NCI-H748 (cell line): ENCODE measurements at regions not wholly inside any gene's neighbourhood (a gene's known extent, or its start where the extent isn't known, plus 50 kb on each side); places are given as distances from the start of the nearest gene placed in this dataset.

Experiments used
- DNase-seq: peaks from one replicate; lab custom pipeline; 2025; ENCODE audit not compliant: unreplicated experiment; lab: John Stamatoyannopoulos, UW

- DNase-seq, result no peak
Measured at GRCh38 chr13:111844222-111844671, 222.7 kb upstream of the SOX1 start.

DNA sequence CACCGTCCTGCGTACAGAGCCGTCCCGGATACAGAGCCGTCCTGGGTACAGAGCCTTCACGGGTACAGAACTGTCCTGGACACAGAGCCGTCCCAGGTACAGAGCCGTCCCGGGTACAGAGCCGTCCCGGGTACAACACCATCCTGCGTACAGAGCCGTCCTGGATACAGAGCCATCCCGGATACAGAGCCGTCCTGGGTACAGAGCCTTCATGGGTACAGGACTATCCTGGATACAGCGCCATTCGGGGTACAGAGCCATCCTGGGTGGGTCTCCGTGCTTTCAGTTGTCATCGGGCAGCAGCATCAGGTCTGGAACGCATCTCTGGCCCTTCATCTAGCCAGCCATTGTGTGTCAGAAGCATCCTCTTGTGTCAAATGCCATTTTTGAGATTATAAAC, 222.3 kb upstream of the SOX1 start:
- DNase-seq, result no peak

DNA sequence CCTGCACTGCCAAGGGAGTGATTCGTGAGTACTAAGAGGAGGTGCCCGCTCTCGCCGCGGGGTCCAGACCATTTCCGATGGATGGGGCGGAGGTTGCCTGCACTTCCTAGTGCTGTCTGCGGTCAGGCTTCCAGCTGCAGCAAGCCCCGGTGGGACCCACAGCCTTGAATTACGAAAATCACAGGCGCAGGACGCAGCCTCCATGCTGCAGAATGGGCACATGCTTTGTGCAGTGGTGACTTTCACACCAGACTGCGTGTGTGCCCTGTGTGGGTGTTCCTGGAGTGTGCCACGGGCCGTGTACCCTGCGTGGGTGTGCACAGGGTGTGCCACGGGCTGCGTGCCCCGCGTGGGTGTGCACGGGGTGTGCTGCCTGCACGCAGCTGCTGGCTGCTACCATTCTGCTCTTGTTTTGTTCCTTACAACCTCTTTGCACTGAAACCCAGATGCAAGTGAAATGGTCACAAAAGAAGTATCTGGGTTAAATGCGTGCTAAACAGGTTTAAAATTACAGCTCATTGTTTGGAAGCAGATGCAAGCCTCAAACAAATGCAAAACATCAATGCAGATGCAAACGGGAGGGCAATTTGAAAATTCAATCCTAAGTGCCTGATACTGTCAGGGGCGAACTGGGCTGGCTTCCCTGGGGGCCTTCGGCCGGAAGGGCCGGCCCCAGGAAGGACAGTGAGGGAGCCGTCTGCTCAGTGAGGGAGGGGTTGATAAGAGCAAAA, 221.2 kb upstream of the SOX1 start:
- peak; percentile 96 for DNase-seq

- peak; percentile 99 for DNase-seq
Measured at GRCh38 chr13:111846391-111847159, 220.4 kb upstream of the SOX1 start.

- no peak for DNase-seq
Measured at GRCh38 chr13:111847964-111848363, 219.0 kb upstream of the SOX1 start.

GRCh38 chr13:111850458-111850857, 216.5 kb upstream of the SOX1 start:
- no peak for DNase-seq

GRCh38 chr13:111850976-111851375, 216.0 kb upstream of the SOX1 start:
- DNase-seq, result no peak

- peak; percentile 90 for DNase-seq
Measured at GRCh38 chr13:111852725-111853518, 214.0 kb upstream of the SOX1 start.

GRCh38 chr13:111853721-111854120, 213.2 kb upstream of the SOX1 start:
- DNase-seq, result peak; percentile 100

DNA sequence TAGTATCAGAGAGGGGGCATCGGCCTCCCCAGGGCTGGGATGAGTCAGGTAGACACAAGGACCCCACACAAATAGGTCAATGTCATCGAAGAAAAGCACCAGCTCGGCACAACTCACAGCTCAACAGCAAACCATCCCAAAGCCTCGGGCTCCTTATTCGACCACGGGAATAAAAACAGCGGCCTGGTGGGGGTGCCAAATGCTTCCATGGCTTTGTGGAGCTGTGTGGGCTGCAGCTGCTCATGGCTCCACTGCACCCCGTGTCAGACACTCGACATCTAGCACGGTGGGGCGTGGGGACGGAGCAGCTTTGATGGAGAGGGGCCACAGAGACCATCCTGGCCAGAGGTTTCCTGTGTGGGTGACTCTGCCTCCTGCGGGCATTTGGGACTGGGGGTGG, 212.5 kb upstream of the SOX1 start:
- DNase-seq, result peak; percentile 79

- no peak for DNase-seq
Measured at GRCh38 chr13:111855191-111855590, 211.8 kb upstream of the SOX1 start.

- no peak for DNase-seq
Measured at GRCh38 chr13:111855786-111856185, 211.2 kb upstream of the SOX1 start.

- no peak for DNase-seq
Measured at GRCh38 chr13:111856571-111856970, 210.4 kb upstream of the SOX1 start.

DNA sequence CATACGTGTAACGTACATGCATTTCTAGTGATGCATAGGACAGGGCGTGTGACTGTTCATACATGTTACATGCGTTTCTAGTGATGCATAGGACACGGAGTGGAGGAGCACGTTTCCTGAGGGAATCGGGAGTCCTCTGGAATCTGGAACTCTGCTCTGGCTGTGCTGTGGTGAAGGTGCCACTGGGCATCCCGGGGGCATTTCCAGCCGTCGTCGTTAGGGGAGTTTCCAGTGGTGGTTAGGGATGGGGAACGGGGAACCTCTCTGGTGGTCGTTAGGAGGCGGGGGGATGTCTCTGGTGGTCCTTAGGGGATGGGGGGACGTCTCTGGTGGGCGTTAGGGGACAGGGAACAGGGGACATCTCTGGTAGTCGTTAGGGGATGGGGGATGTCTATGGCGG, 209.6 kb upstream of the SOX1 start:
- no peak for DNase-seq

- no peak for DNase-seq
Measured at GRCh38 chr13:111857846-111858560, 208.9 kb upstream of the SOX1 start.

DNA sequence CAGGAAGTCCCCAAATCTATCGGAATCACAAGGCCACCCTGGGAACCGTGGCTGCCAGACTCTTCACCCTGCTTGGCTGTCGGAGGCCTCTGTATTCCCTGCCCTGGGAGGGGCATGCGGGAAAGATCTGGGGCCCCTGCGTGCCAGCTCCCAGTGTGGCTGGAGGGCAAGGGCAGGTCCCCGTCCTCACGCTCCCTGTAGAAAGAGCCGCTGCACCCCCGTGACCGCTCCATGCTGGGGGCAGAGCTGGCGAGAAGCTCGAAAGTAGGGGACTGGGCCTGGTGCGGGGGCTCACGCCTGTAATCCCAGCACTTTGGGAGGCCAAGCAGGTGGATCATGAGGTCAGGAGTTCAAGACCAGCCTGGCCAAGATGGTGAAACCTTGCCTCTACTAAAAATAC, 208.4 kb upstream of the SOX1 start:
- no peak for DNase-seq

- DNase-seq, result peak; percentile 44
Measured at GRCh38 chr13:111859354-111860230, 207.4 kb upstream of the SOX1 start.

- no peak for DNase-seq
Measured at GRCh38 chr13:111860231-111860552, 206.8 kb upstream of the SOX1 start.

GRCh38 chr13:111861319-111861718, 205.6 kb upstream of the SOX1 start:
- DNase-seq, result no peak

DNA sequence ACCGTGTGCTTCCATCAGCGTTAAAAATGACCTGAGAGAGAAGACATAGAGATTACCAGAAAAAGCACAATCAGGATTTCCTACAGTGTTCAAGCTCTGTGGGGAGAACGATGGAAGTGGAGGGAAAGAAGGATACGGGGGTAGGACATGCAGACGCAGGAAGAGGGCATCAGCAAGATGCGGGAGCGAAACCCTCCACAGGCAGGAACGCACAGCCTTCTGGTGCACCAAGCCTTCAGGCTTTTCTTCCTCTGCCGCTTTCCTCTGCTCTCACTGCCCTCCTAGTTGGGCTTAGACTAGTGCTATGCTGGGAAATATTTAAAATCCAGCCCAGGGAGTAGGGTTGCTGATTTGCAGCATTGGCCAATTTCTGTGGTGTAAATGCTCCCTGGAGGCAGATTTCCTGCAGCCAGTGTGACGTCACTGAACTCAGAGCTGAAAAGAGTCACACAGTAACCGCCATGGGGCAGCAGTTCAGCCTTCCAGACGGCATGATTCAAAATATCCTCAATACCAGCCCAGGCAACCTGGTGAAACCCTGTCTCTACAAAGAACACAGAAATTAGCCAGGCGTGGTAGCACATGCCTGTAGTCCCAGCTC, 205.1 kb upstream of the SOX1 start:
- DNase-seq, result no peak
